Endodermal cell (in vitro differentiated cells): ENCODE measurements at regions not wholly inside any gene's neighbourhood (a gene's known extent, or its start where the extent isn't known, plus 50 kb on each side); places are given as distances from the start of the nearest gene placed in this dataset.

Source experiments
- DNase-seq: peaks from one replicate; pipeline ENCODE4 v3.0.0-alpha.2; 2017
- H3K27ac ChIP-seq: 2 replicates; pipeline ENCODE4 v1.5.1; 2013; ENCODE audit warnings: mild to moderate bottlenecking, low read depth, low read length, moderate library complexity
- H3K27me3 ChIP-seq: 2 replicates; pipeline ENCODE4 v1.6.1; 2013; ENCODE audit warnings: mild to moderate bottlenecking, low read length, moderate library complexity; ENCODE audit not compliant: insufficient read depth, control insufficient read depth, poor library complexity, severe bottlenecking
- H3K36me3 ChIP-seq: 2 replicates; pipeline ENCODE4 v1.7.0; 2013; ENCODE audit warnings: mild to moderate bottlenecking, low read length, moderate library complexity; ENCODE audit not compliant: control insufficient read depth, insufficient read depth
- H3K4me1 ChIP-seq: one replicate; pipeline ENCODE4 v1.7.0; 2013; ENCODE audit warnings: low read length; ENCODE audit not compliant: control insufficient read depth, insufficient read depth
- H3K4me3 ChIP-seq: 2 replicates; pipeline ENCODE4 v1.5.1; 2013; ENCODE audit warnings: mild to moderate bottlenecking, low read length, moderate library complexity
- H3K9ac ChIP-seq: 2 replicates; pipeline ENCODE4 v1.6.1; 2013; ENCODE audit warnings: mild to moderate bottlenecking, low read length, moderate library complexity; ENCODE audit not compliant: poor library complexity, severe bottlenecking; ENCODE audit errors: extremely low read depth
- H3K9me3 ChIP-seq: 2 replicates; pipeline ENCODE4 v1.6.1; 2013; ENCODE audit warnings: mild to moderate bottlenecking, low read length, moderate library complexity; ENCODE audit not compliant: control insufficient read depth
- H3K27ac Mint-ChIP-seq: 2 replicates; pipeline ENCODE4 v1.8.0; 2020; ENCODE audit warnings: mixed read lengths
- H3K27me3 Mint-ChIP-seq: 2 replicates; pipeline ENCODE4 v1.8.0; 2021; ENCODE audit warnings: mild to moderate bottlenecking, mixed read lengths; ENCODE audit not compliant: insufficient read depth
- H3K36me3 Mint-ChIP-seq: 2 replicates; pipeline ENCODE4 v1.8.0; 2020; ENCODE audit warnings: low read depth, mixed read lengths
- H3K4me1 Mint-ChIP-seq: 2 replicates; pipeline ENCODE4 v1.8.0; 2020; ENCODE audit warnings: mixed read lengths
- H3K4me3 Mint-ChIP-seq: 2 replicates; pipeline ENCODE4 v1.8.0; 2020; ENCODE audit warnings: mild to moderate bottlenecking, moderate library complexity, mixed read lengths
- H3K9me3 Mint-ChIP-seq: 2 replicates; pipeline ENCODE4 v1.8.0; 2020; ENCODE audit warnings: mild to moderate bottlenecking, mixed read lengths
- WGBS, 2 experiments: methylation state at CpG; one replicate each; pipeline versions ENCODE4 v1.1.5 to v1.1.7; 2013; ENCODE audit warnings: missing lambda C conversion rate in 2 of 2, mixed read lengths in 1 of 2; ENCODE audit not compliant: insufficient coverage in 1 of 2, insufficient read length in 1 of 2; 5-methylcytosine and 5-hydroxymethylcytosine counted together
- TF ChIP-seq, protein P1 (sequence below): fragments of 200-600 bp; sonication (generic); conservative IDR thresholded peaks from 2 replicates; pipeline ENCODE4 v1.5.0; 2021; ENCODE audit warnings: antibody characterized with exemption, mild to moderate bottlenecking

- H3K27ac Mint-ChIP-seq, result no peak overlapping the region
- H3K27me3 Mint-ChIP-seq, result no peaks in the 10 kb centered on the region
- no peaks in the 10 kb centered on the region for H3K9me3 Mint-ChIP-seq
- TF ChIP-seq, protein P1, sequence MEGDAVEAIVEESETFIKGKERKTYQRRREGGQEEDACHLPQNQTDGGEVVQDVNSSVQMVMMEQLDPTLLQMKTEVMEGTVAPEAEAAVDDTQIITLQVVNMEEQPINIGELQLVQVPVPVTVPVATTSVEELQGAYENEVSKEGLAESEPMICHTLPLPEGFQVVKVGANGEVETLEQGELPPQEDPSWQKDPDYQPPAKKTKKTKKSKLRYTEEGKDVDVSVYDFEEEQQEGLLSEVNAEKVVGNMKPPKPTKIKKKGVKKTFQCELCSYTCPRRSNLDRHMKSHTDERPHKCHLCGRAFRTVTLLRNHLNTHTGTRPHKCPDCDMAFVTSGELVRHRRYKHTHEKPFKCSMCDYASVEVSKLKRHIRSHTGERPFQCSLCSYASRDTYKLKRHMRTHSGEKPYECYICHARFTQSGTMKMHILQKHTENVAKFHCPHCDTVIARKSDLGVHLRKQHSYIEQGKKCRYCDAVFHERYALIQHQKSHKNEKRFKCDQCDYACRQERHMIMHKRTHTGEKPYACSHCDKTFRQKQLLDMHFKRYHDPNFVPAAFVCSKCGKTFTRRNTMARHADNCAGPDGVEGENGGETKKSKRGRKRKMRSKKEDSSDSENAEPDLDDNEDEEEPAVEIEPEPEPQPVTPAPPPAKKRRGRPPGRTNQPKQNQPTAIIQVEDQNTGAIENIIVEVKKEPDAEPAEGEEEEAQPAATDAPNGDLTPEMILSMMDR, result no peak
- H3K36me3 ChIP-seq, result no peaks in the 10 kb centered on the region
- H3K4me1 ChIP-seq, result no peaks in the 10 kb centered on the region
- H3K9me3 ChIP-seq, result no peaks in the 10 kb centered on the region
- no peaks in the 10 kb centered on the region for H3K27me3 ChIP-seq
- 93 to 95% methylated on average over 6 of the region's 6 CpGs for WGBS, 2 experiments
- peaks cover 20% of the 10 kb centered on the region for H3K4me1 Mint-ChIP-seq
- H3K36me3 Mint-ChIP-seq, result no peaks in the 10 kb centered on the region
- no peak overlapping the region for H3K9ac ChIP-seq
- H3K27ac ChIP-seq, result no peak overlapping the region
- no peak overlapping the region for H3K4me3 Mint-ChIP-seq
- DNase-seq, result no peak
- no peak overlapping the region for H3K4me3 ChIP-seq
Observed at GRCh38 chr10:44167752-44168151, 217.1 kb downstream of the CXCL12 start.

- H3K36me3 Mint-ChIP-seq, result no peaks in the 10 kb centered on the region
- no peaks in the 10 kb centered on the region for H3K9me3 ChIP-seq
- H3K4me1 Mint-ChIP-seq, result peaks cover 28% of the 10 kb centered on the region
- no peak for DNase-seq
- no peaks in the 10 kb centered on the region for H3K27me3 ChIP-seq
- 97 to 100% methylated on average over 1 of the region's 1 CpG for WGBS, 2 experiments
- H3K9me3 Mint-ChIP-seq, result no peaks in the 10 kb centered on the region
- H3K4me1 ChIP-seq, result peaks cover 6% of the 10 kb centered on the region
- H3K9ac ChIP-seq, result no peak overlapping the region
- H3K4me3 ChIP-seq, result no peak overlapping the region
- H3K27ac ChIP-seq, result no peak overlapping the region
- no peaks in the 10 kb centered on the region for H3K36me3 ChIP-seq
- TF ChIP-seq, protein P1, result no peak
- H3K27ac Mint-ChIP-seq, result no peak overlapping the region
- H3K27me3 Mint-ChIP-seq, result no peaks in the 10 kb centered on the region
- no peak overlapping the region for H3K4me3 Mint-ChIP-seq
Observed at GRCh38 chr10:44166441-44166840, 218.5 kb downstream of the CXCL12 start.

DNA sequence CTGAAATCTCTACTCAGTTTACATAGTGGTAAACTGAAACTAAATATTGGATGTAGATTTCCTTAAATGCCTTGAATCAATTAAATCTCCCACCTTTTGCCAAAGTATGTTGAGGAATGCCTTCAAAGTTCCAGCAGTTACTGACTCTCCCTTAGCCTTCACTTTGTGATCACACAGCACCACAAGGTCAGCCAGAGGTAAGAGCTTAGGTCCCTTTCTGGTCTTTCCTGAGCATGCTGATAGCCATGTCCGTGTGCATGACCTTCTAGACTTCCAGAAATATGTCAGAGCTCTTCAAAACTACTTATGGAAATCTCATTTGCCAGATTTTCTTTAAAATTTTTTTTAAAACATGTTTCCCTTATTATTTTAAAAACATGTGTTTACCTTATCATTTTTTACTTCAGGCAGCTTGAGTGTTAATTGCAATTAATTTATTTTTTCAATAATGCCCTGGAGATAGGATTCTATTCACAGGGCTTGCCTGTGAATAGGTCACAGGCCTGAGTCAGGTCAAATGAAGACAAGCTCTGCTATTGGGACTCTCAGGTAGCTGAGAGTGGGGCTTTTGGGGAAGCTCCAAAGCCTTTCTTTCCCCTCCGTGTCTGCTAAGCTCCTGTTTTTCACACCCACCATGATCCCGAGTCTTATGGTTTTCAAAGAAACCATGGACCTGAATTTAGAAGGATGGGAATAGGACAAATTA is 220.5 kb downstream of the CXCL12 start:
- H3K4me1 Mint-ChIP-seq, result peaks cover 41% of the 10 kb centered on the region
- no peaks in the 10 kb centered on the region for H3K27me3 ChIP-seq
- no peak overlapping the region for H3K9ac ChIP-seq
- TF ChIP-seq, protein P1, result no peak
- H3K9me3 Mint-ChIP-seq, result no peaks in the 10 kb centered on the region
- no peak overlapping the region for H3K4me3 Mint-ChIP-seq
- H3K9me3 ChIP-seq, result no peaks in the 10 kb centered on the region
- DNase-seq, result no peak
- H3K27ac Mint-ChIP-seq, result no peak overlapping the region
- 75 to 92% methylated on average over 2 to 3 of the region's 3 CpGs for WGBS, 2 experiments
- H3K27me3 Mint-ChIP-seq, result no peaks in the 10 kb centered on the region
- H3K4me1 ChIP-seq, result peaks cover 18% of the 10 kb centered on the region
- H3K36me3 ChIP-seq, result no peaks in the 10 kb centered on the region
- no peaks in the 10 kb centered on the region for H3K36me3 Mint-ChIP-seq
- no peak overlapping the region for H3K27ac ChIP-seq
- no peak overlapping the region for H3K4me3 ChIP-seq
